Activated CD8-positive, alpha-beta T cell treated with anti-CD3 and anti-CD28 coated beads, Interleukin-2, amount 10 ng/mL, durations not matched to agents 7 days and 5 days (primary cell): ENCODE measurements at regions not wholly inside any gene's neighbourhood (a gene's known extent, or its start where the extent isn't known, plus 50 kb on each side); places are given as distances from the start of the nearest gene placed in this dataset.

ENCODE experiments used
- ATAC-seq: fragments of 150-1000 bp; cut with Tn5 transposase; one replicate; pipeline ENCODE4 v1.10.0; 2021; ENCODE audit warnings: moderate library complexity
- CTCF ChIA-PET: fragments of 350-600 bp; sonication (Branson Sonifier 250); formaldehyde crosslinking; loops from one replicate; lab custom pipeline; 2021; ENCODE audit warnings: antibody characterized with exemption; lab: Charles Lee
- POLR2A ChIA-PET: fragments of 350-600 bp; sonication (Branson Sonifier 250); formaldehyde crosslinking; loops from one replicate; lab custom pipeline; 2021; ENCODE audit warnings: antibody characterized with exemption; lab: Charles Lee
- DNase-seq: peaks from one replicate; pipeline ENCODE4 v3.0.0-alpha.2; 2020
- H3K27ac Mint-ChIP-seq: one replicate; pipeline ENCODE4 v1.8.0; 2021; ENCODE audit warnings: mild to moderate bottlenecking, mixed read lengths
- H3K27me3 Mint-ChIP-seq: one replicate; pipeline ENCODE4 v1.8.0; 2021; ENCODE audit warnings: low read depth, mixed read lengths
- H3K36me3 Mint-ChIP-seq: one replicate; pipeline ENCODE4 v1.8.0; 2021; ENCODE audit warnings: low read depth, mixed read lengths
- H3K4me1 Mint-ChIP-seq: one replicate; pipeline ENCODE4 v1.8.0; 2021; ENCODE audit warnings: low read depth, mixed read lengths
- H3K4me3 Mint-ChIP-seq: one replicate; pipeline ENCODE4 v1.8.0; 2021; ENCODE audit warnings: mild to moderate bottlenecking, mixed read lengths
- H3K9me3 Mint-ChIP-seq: one replicate; pipeline ENCODE4 v1.8.0; 2022; ENCODE audit warnings: mixed read lengths; ENCODE audit not compliant: insufficient read depth

DNA sequence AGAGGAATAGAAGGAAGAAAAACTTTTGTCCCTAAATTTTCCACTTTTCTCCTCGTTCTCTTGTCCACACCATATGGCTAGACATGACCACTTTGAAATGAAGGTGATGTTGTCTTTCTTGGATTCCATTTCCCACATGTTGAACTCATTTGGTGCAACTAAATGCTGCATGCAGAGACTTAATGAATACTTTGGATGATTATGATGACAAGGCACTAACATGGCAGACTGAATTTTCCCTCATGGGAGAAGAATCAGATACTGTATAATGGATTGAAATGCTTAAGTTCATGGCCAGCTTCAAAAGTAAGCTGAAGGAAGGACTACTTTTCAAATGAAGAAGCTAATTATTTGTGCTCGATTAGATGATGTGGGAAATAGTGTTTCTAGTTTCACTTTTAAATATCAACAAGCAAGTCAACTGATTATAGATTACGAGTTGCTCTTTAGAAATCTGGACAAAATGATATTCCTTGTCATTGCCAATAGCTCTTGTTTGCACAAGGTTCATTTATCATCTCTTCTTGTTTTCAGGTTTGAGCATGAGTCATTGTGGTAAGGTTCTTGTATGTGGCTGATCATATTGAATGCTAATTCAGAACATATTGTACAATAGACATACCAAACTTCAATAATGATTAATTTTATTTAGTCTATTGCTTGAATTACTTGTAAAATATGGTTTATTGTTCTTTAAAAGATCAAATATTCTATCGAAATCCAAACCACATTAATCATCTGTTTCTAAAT lies 501.3 kb upstream of the FTMT start:
- H3K36me3 Mint-ChIP-seq = no peaks in the 10 kb centered on the region
- ChIA-PET CTCF (no interaction called here), POLR2A (no interaction called here)
- H3K27ac Mint-ChIP-seq = no peak overlapping the region
- no peaks in the 10 kb centered on the region for H3K27me3 Mint-ChIP-seq
- DNase-seq (no peak), ATAC-seq (no peak)
- no peak overlapping the region for H3K4me3 Mint-ChIP-seq
- H3K9me3 Mint-ChIP-seq = no peaks in the 10 kb centered on the region
- H3K4me1 Mint-ChIP-seq = no peaks in the 10 kb centered on the region

DNA sequence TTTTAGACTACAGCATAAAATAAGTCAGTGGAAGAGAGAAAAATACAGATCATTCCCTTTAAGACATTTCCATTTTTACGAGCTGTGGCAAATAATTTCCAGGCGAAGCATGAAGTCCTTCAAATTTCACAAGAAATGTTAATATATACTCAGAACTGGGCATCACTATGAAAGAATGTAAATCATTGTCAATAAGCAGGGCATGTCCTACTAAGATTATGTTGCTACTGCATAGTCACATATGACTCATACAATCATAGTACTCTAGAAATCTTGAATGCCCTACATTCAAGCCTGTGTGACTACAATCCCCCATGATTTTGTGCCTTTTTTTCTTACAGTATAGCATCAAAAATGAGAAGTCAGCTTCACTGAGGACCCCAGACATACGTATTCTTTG lies 485.2 kb upstream of the FTMT start:
- no peaks in the 10 kb centered on the region for H3K4me1 Mint-ChIP-seq
- ATAC-seq = no peak
- no peaks in the 10 kb centered on the region for H3K27me3 Mint-ChIP-seq
- ChIA-PET POLR2A (no interaction called here), CTCF (no interaction called here)
- no peaks in the 10 kb centered on the region for H3K36me3 Mint-ChIP-seq
- H3K9me3 Mint-ChIP-seq = peaks cover 4% of the 10 kb centered on the region
- no peak for DNase-seq
- H3K4me3 Mint-ChIP-seq = no peak overlapping the region
- no peak overlapping the region for H3K27ac Mint-ChIP-seq

DNA sequence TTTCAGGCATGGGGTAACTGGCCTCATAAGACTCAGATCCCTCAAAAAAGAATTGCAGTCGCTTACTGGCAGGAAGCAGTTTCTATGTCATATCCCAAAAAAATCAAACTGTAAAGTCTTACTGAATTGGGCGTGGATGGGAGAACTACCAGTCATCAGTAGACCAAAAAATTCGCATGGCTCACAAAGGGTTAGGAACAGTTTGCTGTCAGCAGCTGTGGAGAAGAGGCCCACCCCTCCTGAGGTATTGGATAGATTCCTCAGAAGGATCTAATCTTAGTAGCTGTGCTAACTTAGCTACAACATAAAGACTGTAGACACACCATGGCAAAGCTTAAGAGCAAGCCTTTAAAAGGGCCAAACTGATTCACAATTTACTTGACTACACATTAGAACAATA lies 478.3 kb upstream of the FTMT start:
- DNase-seq (no peak), ATAC-seq (no peak)
- CTCF ChIA-PET = no interaction called here
- H3K4me1 Mint-ChIP-seq = no peaks in the 10 kb centered on the region
- H3K4me3 Mint-ChIP-seq = no peak overlapping the region
- H3K27ac Mint-ChIP-seq = no peak overlapping the region
- H3K9me3 Mint-ChIP-seq = peaks cover 5% of the 10 kb centered on the region
- H3K27me3 Mint-ChIP-seq = no peaks in the 10 kb centered on the region
- H3K36me3 Mint-ChIP-seq = no peaks in the 10 kb centered on the region
- POLR2A ChIA-PET = no interaction called here

DNA sequence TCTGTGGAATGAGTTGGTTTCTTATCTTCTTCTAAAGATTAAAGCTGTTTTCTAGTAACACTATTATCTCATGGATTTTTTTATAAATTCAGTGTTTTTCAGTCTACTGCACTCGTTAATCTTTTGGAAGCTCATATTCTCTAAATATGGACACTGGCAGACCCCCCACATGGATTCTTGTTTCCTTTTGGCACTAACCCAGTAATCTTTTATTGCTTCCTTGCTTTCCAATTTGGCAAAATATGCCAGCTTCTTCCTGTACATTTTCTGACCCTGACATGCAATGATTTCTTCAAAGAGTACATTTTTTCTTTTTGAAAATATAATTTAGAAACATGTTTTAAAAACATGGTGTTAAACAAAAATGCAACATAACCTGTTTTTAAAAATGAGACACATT lies 474.2 kb upstream of the FTMT start:
- CTCF ChIA-PET = no interaction called here
- DNase-seq (no peak), ATAC-seq (no peak)
- Mint-ChIP-seq H3K27me3 (no peaks in the 10 kb centered on the region), H3K27ac (no peak overlapping the region), H3K4me3 (no peak overlapping the region), H3K9me3 (peaks cover 5% of the 10 kb centered on the region), H3K36me3 (no peaks in the 10 kb centered on the region), H3K4me1 (no peaks in the 10 kb centered on the region)
- POLR2A ChIA-PET = no interaction called here

DNA sequence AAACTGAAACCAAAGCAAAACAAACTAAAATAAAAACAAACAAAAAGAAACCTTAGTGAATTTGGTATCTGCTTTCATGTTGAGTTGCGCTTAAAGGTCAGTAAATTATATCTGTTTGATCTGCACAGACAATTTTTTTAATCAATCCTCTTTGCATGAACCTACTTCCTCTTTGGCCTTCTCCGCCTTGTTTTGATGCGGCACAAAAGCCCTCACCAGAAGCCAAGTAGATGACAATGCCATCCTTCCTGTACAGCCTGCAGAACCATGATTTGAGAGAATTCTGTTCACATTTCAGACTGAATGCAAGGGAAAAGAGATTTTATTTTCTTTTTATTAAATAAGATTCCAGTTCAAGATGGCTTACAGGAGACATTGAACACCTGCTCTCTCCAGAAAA lies 473.6 kb upstream of the FTMT start:
- Mint-ChIP-seq H3K4me1 (no peaks in the 10 kb centered on the region), H3K27me3 (no peaks in the 10 kb centered on the region), H3K4me3 (no peak overlapping the region), H3K36me3 (no peaks in the 10 kb centered on the region), H3K9me3 (peaks cover 5% of the 10 kb centered on the region), H3K27ac (no peak overlapping the region)
- ChIA-PET POLR2A (no interaction called here), CTCF (no interaction called here)
- DNase-seq (no peak), ATAC-seq (no peak)

DNA sequence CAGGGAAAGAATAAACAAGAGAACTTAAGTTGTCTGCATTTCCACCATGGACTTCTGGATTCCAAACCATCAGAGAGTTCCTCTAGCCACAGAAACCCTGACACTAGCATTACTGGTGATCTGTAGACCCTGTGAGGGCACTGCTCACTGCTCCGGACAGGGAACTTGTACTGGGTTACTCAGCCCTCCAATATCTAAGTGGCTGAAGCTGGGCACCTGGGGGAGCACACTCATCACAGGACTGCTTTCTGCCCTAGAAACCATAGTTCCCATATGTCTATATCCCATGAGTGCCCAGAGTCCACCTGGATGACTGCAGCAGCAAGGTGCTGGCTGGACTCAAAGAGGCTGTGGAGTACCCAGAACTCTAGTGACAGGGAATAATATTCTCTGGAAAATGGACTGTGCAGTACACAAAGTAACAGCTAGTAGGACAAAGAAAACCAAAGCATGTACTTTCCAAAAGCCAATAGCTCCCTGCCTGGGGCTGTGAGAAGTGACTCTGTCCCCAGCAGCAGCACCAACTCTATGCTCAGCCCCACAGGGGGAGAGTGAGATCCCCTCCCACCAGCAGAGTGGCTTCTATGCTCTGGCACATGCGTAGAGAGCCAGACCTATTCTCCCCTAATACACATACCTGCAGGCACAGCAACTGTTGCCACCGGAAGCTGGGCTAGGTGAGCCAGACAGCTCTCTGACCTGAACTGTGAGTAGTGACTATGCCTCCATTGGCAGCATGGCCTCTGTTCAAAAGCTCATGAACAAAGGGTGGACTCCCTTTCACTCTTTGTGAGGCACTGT lies 472.9 kb upstream of the FTMT start:
- Mint-ChIP-seq H3K4me1 (no peaks in the 10 kb centered on the region), H3K4me3 (no peak overlapping the region), H3K27ac (no peak overlapping the region), H3K9me3 (peaks cover 5% of the 10 kb centered on the region), H3K36me3 (no peaks in the 10 kb centered on the region), H3K27me3 (no peaks in the 10 kb centered on the region)
- ATAC-seq (no peak), DNase-seq (no peak)
- POLR2A ChIA-PET = no interaction called here
- CTCF ChIA-PET = no interaction called here

DNA sequence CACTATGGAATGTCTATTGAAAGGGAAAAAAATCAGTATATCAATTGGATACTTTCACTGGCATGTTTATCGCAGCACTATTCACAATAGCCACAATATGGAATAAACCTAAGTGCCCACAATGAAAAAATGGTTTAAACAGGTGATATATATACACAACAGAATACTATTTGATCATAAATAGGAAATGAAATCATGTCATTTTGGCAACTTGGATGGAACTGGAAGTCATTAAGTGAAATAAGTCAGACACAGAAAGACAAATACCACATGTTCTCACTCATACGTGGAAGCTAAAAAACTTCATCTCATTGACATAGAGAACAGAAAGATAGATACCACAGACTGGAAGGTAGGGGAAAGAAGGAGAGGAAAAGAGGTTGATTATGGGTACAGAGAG lies 471.6 kb upstream of the FTMT start:
- POLR2A ChIA-PET = no interaction called here
- CTCF ChIA-PET = no interaction called here
- peaks cover 7% of the 10 kb centered on the region for H3K9me3 Mint-ChIP-seq
- H3K27me3 Mint-ChIP-seq = no peaks in the 10 kb centered on the region
- no peak overlapping the region for H3K27ac Mint-ChIP-seq
- no peaks in the 10 kb centered on the region for H3K4me1 Mint-ChIP-seq
- ATAC-seq = no peak
- DNase-seq = no peak
- no peaks in the 10 kb centered on the region for H3K36me3 Mint-ChIP-seq
- no peak overlapping the region for H3K4me3 Mint-ChIP-seq

DNA sequence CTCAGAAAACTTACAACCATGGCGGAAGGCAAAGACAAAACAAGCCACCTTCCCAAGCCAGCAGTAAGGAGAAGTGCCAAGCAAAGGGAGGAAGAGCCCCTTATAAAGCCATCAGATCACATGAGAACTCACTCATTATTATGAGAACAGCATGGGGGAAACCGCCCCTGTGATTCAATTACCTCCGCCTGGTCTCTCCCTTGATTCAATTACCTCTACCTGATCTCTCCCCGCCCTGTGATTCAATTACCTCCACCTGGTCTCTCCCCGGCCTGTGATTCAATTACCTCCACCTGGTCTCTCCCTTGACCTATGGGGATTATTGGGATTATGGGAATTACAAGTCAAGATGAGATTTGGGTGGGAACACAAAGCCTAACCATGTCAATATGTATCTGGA lies 467.3 kb upstream of the FTMT start:
- no peak overlapping the region for H3K4me3 Mint-ChIP-seq
- DNase-seq (no peak), ATAC-seq (no peak)
- ChIA-PET CTCF (no interaction called here), POLR2A (no interaction called here)
- no peaks in the 10 kb centered on the region for H3K36me3 Mint-ChIP-seq
- peaks cover 4% of the 10 kb centered on the region for H3K9me3 Mint-ChIP-seq
- no peaks in the 10 kb centered on the region for H3K27me3 Mint-ChIP-seq
- H3K27ac Mint-ChIP-seq = no peak overlapping the region
- no peaks in the 10 kb centered on the region for H3K4me1 Mint-ChIP-seq

DNA sequence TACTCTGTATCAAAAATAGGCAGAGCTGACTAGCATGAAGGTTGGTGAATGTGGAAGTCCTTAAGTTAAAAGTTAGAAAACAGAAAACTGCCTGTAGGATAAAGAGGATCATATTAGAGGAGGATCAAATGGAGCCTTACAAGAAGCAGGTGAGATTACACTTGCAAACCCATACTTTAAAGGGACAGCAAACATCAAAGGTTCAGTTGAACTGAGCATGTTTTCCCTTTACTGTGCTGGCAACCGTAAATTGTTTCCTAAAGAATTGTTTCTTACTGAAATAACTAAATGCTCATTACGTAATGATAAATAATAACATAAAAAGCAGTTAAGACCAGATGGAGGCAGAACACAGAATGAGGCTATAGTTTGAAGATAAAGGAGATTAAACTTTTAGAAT lies 465.3 kb upstream of the FTMT start:
- no peak overlapping the region for H3K27ac Mint-ChIP-seq
- ATAC-seq (no peak), DNase-seq (no peak)
- no peak overlapping the region for H3K4me3 Mint-ChIP-seq
- H3K36me3 Mint-ChIP-seq = no peaks in the 10 kb centered on the region
- ChIA-PET POLR2A (no interaction called here), CTCF (no interaction called here)
- no peaks in the 10 kb centered on the region for H3K4me1 Mint-ChIP-seq
- no peaks in the 10 kb centered on the region for H3K27me3 Mint-ChIP-seq
- peaks cover 4% of the 10 kb centered on the region for H3K9me3 Mint-ChIP-seq

DNA sequence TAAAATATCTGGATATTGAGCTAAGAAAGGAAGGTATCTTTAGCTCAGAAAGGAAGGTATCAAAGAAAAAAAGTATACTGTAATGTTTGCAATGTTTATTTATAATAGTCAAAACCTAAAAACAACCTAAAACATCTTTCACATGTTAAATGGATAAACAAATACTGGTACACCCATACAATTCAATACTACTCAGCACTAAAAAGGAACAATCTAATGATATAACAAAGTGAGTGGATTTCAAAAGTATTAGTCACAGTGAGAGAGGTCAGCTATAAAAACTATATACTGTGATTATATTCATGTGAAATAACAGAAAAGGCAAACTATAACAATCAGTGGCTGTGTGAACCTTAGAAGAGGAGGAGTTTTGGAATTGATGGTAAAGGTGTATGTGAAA lies 455.0 kb upstream of the FTMT start:
- CTCF ChIA-PET = interaction anchor here (1.5 kb wide), 1 partner anchor 13 kb away, joined by 4 read pairs; no protein-coding TSS in a partner anchor
- Mint-ChIP-seq H3K9me3 (no peaks in the 10 kb centered on the region), H3K27me3 (no peaks in the 10 kb centered on the region), H3K4me1 (no peaks in the 10 kb centered on the region), H3K4me3 (no peak overlapping the region), H3K36me3 (no peaks in the 10 kb centered on the region), H3K27ac (no peak overlapping the region)
- DNase-seq = no peak
- no peak for ATAC-seq
- POLR2A ChIA-PET = no interaction called here

DNA sequence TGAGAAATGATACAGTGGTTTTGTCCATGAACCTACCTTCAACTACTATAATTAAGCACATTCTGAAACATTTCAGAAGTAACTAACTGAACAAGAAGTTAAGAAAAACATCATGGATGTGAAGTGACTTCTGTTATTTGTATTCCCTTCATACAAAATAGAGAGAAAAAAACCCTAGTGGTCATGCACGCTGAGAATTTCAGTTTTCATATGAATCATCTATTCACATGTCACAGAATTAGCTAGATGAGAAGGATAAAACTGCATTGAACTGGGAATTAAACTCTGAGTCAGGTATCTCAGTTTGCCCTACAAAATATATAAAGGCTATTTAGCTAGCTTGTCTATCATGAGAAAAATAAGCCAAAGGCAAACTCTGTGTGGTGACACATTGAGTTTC lies 451.8 kb upstream of the FTMT start:
- H3K4me3 Mint-ChIP-seq = no peak overlapping the region
- DNase-seq (no peak), ATAC-seq (no peak)
- no peaks in the 10 kb centered on the region for H3K4me1 Mint-ChIP-seq
- no peaks in the 10 kb centered on the region for H3K9me3 Mint-ChIP-seq
- no peaks in the 10 kb centered on the region for H3K27me3 Mint-ChIP-seq
- no peak overlapping the region for H3K27ac Mint-ChIP-seq
- ChIA-PET CTCF (no interaction called here), POLR2A (no interaction called here)
- no peaks in the 10 kb centered on the region for H3K36me3 Mint-ChIP-seq

DNA sequence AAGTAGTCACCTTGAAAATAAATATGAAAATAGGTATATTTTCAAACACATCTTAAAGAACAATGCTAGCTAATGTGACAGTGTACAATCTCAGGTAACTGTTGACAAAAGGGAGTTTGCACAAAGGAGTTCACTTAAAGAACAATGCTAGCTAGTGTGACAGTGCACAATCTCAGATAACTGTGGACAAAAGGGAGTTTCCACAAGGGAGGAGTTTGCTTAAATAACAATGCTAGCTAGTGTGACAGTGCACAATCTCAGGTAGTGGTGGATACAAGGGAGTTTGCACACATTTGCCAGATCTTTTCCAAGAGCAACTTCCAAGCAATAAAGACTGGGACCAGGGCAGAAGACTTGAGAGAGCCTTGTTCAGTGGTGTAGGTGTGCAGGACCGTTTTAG lies 442.9 kb upstream of the FTMT start:
- DNase-seq = no peak
- ChIA-PET POLR2A (no interaction called here), CTCF (interaction anchor here (1.3 kb wide), 1 partner anchor 12 kb away, joined by 4 read pairs; no protein-coding TSS in a partner anchor)
- Mint-ChIP-seq H3K4me1 (no peaks in the 10 kb centered on the region), H3K9me3 (peaks cover 8% of the 10 kb centered on the region), H3K4me3 (no peak overlapping the region), H3K27me3 (no peaks in the 10 kb centered on the region), H3K27ac (no peak overlapping the region), H3K36me3 (no peaks in the 10 kb centered on the region)
- ATAC-seq = no peak
